T-helper 2 cell (primary cell): ENCODE measurements at regions not wholly inside any gene's neighbourhood (a gene's known extent, or its start where the extent isn't known, plus 50 kb on each side); places are given as distances from the start of the nearest gene placed in this dataset.
"Not testable (repeated sequence)": the region's sequence is repeated elsewhere in the genome, so short reads cannot be mapped to it uniquely, and the experiment has no call there.

Experiments used
- DNase-seq, 5 experiments: peaks; one replicate each; pipeline versions ENCODE4 v3.0.0 to v3.0.0-alpha.2; 2012 to 2022

DNA sequence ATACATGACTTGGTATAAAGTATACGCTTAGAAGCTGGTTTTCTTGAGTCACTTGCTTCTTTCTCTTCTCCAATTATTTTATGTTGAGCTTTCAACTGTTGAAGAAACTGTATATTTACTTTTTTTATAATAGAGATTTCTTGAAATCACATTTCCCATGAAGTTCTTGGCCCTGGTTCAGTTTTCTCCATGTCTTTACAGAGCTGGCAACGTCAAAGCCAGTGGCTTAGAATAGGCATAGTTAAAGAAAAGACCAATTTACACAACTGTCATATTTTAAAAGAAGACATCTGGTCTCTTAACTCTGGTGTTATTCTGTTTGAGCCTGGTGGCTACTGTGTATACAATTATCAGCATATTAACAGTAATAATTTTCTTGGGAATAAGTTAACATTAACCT, 1249.3 kb downstream of the CDH12 start:
- DNase-seq = no peak

DNA sequence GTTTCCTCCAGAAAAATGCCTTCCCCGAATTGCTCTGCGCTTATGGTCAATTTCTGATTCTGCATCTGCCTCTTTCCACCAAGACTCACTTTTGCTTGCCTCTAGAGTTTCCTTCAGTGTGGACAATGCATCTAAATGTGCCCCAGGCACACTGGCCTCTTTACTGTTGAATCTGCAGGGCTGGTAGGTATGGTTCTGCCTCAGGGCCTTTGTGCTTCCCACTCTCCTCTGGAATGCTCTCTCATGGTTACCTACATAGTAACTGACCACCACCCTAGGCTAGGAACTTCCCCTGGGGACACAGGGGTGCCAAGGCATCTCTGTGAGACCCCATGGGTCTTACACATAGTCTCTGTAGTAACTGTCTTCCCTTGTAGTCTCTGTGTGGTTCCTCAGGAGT, 1258.6 kb downstream of the CDH12 start:
- no peak for DNase-seq

DNA sequence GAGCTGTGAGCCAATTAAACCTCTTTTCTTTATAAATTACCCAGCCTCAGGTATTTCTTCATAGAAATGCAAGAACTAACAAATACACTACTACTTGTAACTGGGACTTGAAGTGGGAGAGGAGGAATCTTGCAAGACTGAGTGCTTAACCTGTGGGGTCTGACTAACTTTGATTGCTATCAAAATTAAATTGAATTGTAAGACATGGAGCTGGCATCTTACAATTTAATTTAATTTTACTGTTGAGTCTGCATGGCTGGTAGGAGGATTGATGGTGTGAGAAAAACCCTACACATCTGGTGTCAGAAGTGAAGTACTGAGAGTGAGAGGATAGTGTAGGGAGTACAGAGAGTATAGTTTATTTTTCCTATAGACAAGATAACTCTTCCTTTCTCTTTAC, 1259.9 kb downstream of the CDH12 start:
- no peak for DNase-seq

DNA sequence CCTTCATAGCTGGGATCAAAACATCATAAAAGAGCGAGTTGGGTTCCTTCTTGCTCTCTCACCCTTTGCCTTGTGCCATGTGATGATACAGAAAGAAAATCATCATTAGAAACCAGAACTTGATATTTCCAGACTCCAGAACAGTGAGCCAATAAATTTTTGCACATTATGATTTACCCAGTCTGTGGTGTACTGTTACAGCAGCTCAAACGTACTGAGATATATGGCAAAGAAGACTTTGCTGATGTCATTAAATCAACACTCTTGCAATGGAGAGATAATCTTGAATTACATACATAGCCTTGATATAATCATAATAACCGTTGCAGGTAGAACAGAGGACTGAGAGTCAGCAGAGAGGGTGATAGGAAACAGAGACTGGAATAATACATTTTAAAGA, 1271.6 kb downstream of the CDH12 start:
- no peak for DNase-seq

DNA sequence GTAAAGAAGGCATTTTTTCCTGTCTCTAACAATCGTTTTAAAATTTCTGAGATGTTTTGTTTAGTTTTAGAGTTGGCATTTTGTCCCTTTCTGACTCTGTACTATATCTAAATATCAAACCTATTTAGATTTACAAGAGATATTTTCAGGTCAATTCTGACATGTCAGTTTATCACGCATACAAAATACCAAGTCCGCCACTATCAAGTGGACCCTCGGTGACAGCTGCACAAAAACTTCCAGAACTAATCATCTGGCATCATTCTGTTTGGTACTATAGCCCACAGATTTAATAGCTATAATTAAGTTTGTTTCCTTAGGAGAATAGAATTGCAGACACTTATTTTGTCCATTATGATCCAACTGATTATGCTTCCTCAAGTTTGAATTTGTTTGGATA, 1278.2 kb downstream of the CDH12 start:
- DNase-seq = no peak

DNA sequence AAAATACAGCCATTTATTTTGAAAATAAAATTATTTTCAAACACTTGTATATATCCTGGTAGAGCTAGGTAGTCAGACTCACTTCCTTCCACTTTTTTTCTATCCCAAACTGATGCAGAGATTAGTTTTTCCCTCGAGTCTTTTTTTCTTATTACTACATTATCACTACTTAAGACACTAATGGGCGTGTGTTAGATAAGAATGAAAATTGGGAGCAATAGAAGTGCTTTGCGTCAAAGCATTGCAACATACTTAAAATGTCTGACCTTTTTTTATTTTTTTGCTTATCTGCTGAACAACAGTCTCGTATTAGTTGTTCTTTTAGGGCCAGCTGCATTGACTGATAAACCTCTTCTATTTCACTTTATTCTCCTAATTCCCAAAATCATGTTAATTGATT, 1278.7 kb downstream of the CDH12 start:
- no peak for DNase-seq

DNA sequence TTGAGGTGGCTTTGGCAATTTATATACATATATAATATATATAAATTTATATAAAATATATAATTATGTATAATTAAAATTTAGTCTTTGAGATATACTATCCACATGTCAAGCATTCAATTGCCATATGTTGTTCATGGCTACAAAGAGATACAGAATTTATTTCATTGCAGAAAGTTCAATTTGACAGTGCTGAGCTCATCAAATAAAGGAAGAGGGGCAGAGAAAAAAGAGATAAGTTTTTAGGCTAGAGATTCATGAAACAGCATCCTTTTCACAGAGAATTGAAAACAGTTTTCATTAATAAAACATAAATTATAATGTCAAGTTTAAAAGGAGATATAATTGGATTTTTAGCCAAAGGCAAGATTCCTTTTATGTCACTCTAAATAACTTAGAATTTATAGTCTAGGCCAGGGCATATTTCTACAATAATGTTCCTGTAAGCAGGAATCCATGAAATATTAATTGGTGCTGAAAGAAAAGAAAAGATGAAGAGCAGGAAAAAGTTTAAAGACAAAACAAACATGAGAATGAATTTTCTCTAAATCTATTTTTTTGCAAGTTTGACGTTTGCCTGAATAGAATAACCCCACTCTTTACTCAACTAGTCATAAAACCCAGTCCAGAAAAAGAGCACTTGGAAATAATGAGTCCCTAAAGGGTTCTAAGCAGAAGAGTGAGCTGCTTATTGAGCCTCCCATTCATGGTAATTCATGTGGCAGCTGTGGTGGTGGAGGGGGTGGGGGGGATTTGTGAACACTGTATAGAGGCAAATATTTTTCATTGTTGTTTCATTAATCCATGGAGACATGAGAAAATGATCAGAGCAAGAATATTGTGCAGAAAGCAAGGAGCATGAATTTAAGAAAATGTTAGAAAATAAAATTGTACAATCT, 1279.5 kb downstream of the CDH12 start:
- no peak for DNase-seq

DNA sequence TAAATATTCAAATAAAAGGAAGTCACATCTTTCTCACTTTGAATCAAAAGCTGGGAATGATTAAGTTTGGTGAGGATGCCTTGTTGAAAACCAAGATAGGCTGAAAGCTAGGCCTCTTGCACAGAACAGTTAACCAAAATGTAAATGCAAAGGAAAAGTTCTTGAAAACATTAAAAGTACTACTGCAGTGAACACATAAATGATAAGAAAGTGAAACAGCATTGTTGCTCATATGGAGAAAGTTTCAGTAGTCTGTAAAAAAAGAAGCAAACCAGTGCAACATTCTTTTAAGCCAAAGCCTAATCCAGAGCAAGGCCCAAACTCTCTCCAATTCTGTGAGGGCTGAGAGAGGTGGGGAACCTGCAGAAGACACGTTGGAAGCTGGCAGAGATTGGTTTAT, 1281.9 kb downstream of the CDH12 start:
- DNase-seq = not testable (repeated sequence)

DNA sequence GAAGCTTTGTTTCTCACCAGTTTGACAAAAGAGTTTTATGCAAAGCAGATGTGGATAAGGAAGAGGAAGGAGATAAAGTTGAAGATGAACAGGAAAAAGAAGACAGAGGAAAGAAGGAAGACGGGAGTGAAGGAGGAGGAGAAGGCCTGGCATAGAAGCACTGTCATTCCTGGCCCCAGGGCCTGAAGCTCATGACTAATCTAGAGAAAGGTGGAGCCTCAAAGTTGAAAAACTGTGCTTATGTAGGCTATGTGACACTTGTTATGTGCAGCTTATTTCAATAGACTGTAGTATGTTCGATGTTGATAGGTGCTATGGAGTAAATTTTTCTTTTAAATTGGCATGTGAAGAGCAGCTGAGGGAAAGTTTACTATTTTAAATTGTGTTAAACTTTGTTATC, 1294.0 kb downstream of the CDH12 start:
- not testable (repeated sequence) for DNase-seq

DNA sequence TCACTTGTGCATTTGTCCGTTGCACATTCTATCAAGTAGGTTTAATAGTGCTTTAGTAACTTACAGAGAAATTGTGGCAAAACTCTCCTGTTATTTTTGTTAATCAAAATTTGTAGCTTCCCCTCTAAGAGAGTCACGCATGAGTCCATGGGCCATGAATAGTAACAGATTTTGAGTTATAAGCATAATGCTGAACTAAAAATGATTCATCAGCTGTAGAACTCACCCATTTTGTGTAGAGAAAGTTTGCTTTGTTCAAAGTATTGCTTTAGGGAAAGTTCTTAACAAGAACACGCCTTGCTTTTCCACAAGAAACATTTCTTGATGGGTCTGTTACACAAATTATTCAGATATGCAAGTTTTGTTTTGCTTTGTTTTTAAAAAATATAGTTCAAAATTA, 1300.9 kb downstream of the CDH12 start:
- not testable (repeated sequence) for DNase-seq

DNA sequence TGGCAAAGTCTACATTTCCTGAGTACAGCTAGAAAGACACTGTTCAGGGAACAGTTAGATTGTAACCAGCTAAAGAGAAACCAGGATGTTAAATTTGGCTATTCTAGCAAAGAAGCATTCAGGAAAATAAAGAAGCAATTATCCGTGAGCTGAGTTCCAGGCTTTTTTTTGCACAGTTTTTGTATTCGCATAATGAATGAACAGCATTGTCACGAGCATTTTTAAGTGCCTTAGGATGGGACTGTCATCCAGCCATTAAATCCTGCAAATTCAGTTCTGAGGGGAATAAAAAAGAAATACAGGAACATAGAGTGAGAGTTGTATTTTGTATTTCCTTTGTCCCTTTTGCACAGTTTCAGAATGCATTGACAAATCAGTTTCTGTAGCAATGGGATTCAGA, 1302.2 kb downstream of the CDH12 start:
- DNase-seq = not testable (repeated sequence)

DNA sequence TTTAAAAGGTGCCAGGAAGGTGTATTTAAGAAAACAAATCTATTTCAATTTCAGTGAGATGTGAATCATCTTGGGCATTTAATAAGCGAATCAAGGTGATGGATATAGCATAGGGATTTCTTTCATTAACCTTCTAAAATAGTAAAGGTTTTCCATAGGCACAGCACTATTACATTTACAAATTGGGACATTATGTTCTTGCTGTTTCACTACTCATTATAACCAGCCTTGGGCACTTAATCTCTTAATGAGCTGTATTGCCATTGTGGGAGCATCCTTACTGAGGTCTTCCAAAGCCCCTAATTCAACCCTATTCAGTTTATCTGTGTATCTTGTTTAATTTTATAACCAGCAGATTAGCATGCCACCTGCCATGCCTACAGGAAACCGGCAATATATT, 1305.5 kb downstream of the CDH12 start:
- not testable (repeated sequence) for DNase-seq

DNA sequence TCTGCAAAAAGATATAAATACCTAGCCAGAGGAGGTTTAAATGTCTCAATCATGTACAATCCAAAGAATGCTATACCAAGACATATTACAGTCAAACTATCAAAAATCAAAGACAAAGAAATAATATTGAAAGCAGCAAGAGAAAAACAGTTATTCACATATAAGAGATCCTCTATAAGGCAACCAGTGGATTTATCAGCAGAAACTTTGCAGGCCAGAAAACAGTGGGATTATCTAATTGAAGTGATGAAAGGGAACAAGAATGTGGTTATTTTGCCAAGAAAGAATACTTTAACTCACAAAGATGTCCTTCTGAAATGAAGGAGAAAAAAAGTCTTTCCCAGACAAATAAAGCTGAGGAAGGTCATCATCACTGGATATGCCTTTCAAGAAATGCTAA, 1318.0 kb downstream of the CDH12 start:
- not testable (repeated sequence) for DNase-seq

DNA sequence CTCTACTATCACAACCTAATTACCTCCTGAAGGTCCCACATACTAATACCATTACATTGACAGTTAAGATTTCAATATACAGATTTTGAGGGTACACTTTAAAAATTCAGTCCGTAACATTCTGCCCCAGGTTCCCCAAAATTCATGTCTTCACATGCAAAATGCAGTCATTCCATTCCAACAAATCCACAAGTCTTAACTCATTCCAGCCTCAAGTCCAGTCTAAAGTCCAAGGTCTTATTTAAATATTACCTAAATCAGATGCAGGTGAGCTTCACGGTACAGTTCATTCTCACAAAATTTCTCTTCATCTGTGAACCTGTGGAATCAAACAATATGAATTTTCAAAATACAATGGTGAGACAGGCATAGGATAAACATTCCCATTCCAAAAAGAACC, 1332.0 kb downstream of the CDH12 start:
- DNase-seq = not testable (repeated sequence)

DNA sequence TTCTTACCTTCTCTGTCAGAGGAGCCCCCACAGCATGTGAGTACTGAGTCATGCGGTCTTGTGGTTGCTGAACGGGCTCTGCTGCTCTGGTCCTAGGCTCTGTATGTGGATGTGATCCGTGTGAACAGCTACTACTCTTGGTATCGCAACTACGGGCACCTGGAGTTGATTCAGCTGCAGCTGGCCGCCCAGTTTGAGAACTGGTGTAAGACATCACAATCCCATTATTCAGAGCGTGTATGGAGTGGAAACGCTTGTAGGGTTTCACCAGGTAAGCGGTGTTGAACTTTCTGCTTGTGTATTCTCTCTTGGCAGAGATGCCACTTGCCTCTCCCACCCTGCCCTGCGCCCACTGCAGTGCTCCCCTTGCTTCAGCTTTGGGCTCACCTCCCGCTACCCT, 1356.2 kb downstream of the CDH12 start:
- DNase-seq = not testable (repeated sequence)

DNA sequence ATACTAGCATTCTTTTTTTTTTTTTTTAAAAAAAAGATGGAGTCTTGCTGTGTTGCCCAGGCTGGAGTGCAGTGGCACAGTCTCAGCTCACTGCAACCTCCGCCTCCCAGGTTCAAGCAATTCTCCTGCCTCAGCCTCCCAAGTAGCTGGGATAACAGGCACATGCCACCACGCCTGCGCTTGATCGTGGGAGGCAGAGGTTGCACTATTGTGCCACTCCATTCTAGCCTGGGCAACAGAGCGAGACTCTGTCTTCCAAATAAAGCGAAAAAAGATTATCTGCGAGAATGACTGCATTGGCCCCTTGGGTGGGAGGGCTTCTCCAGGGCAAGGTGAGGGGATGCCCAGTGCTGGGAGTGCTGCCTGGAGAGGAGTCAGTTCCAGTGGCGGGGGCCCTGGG, 1357.1 kb downstream of the CDH12 start:
- DNase-seq = not testable (repeated sequence)

DNA sequence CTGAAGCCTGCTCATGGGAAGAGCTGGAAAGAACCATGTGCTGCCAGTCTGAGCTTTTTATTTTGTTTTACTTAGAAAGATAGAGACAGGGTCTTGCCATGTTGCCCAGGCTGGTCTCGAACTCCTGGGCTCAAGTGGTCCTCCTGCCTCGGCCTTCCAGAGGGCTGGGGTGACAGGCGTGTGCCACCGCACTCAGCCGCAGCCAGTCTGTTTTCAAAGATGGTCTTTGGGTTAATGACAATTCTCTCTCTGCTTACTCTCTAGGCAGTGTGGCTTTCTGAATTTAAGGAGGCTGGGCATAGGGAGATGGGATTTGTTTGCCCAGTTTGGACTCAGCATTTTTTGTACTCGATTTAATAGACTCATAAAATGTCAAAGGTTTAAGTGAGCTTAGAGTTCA, 1357.9 kb downstream of the CDH12 start:
- DNase-seq = not testable (repeated sequence)

DNA sequence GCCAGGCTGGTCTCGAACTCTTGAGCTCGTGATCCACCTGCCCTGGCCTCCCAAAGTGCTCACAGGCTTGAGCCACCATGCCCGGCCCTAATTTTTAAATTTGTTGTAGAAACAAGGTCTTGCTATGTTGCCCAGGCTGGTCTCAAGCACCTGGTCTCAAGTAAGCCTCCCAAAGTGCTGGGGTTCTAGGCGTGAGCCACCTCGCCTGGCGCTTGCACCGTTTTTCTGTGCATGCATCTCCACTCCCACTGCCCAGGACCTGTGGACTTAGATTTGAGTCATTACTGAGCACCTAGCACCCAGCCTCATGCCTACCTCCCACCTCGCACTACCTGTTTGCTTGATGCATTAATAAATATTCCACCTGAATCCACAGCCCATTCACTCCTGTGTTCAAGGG, 1359.1 kb downstream of the CDH12 start:
- DNase-seq = not testable (repeated sequence)

DNA sequence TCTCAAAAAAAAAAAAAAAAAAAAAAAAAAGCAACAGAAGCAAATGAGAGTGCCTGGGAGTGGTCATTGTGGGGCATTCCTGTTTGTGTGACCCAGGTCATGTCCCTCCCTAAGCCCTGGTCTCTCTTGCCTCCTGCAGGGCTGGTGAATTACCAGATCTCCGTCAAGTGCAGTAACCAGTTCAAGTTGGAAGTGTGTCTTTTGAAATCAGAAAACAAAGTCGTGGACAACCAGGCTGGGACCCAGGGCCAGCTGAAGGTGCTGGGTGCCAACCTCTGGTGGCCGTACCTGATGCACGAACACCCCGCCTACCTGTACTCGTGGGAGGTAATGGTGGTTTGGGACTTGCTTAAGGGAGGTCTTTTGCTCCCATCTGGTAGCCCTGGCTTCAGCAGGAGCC, 1362.0 kb downstream of the CDH12 start:
- not testable (repeated sequence) for DNase-seq

DNA sequence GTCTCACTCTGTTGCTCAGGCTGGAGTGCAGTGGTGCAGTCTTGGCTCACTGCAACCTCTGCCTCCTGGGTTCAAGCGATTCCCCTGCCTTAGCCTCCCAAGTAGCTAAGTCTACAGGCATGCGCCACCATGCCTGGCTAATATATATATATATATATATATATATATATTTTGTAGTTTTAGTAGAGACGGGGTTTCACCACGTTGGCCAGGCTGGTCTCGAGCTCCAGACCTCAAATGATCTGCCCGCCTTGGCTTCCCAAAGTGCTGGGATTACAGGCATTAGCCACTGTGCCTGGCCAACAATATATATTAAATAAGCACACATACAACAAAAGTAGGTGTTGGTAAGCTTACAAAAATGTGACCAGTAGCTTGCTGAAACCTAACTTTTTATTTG, 1364.3 kb downstream of the CDH12 start:
- not testable (repeated sequence) for DNase-seq

DNA sequence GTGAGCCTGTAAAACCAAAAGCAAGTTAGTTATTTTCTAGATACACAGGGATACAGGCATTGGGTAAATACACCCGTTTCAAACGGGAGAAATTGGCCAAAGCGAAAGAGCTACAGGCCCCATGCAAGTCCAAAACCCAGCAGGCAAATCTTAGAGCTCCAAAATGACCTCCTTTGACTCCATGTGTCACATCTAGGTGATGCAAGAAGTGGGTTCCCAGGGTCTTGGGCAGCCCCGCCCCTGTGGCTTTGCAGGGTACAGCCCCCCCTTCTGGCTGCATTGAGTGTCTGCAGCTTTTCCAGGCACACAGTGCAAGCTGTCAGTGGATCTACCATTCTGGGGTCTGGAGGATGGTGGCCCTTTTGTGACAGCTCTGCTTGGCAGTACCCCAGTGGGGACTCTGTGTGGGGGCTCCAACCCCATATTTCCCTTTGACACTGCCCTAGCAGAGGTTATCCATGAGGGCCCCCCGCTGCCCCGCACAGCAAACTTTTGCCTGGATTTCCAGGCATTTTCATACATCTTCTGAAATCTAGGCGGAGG, 1367.6 kb downstream of the CDH12 start:
- DNase-seq = peak in 1 of 5 experiments; percentile 7

DNA sequence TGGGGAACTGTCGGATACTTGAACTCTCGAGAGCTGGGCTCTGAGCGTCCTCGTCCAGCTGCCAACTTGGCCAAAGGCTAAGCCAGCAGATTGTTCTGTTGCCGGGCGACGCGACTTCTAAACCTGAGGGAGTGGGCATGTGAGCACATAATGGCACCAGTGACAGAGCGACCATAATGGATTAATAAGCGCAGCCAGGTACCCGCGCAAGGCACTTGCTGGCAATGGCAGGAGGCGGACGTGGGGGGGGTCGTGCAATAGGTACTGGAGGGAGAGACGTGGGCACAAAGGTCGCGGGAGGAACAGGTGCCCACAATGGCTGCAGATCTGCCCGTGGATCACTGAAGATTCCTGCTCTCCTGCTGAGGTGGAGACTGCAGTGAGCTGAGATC, 1368.7 kb downstream of the CDH12 start:
- not testable (repeated sequence) for DNase-seq

DNA sequence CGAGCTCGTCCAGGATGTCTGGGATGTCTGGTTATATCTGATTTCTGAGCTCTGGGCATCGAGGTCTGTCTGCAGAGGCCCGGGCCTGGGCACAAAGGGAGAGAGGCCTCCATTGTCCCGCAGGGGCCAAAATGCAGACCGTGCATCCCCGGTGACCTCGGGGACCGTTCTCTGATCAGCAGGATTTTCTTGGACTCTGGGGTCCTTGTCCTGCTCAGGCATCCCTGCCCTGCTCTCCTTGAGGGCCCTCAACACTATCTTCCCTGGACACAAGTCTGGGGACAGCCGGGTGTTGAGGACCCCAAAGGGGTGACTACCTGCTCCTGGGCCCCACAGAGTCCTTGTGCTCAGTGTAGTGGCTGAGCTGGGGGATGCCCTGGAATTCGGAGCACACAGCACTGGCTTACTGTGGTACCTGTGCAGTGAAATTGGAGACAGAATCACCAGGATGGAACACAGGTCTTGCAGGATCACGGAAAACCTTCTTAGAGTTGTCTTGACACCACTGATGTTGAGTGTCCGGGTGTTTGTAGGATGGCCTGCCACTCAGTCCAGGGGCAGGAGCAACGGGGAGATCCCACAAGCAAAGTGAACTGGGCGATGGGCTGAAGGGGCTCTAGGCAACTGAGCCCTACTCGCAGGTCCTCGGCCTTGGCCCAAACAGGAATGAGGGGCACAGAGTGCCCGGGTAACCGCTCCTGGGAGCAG, 1369.2 kb downstream of the CDH12 start:
- DNase-seq = not testable (repeated sequence)
